Activated naive CD8-positive, alpha-beta T cell treated with anti-CD3 and anti-CD28 coated beads, Interleukin-2, amount 50 U/mL, for 16 hours (primary cell): ENCODE measurements at regions not wholly inside any gene's neighbourhood (a gene's known extent, or its start where the extent isn't known, plus 50 kb on each side); places are given as distances from the start of the nearest gene placed in this dataset.
"Not testable (repeated sequence)": the region's sequence is repeated elsewhere in the genome, so short reads cannot be mapped to it uniquely, and the experiment has no call there.

Source experiments
- DNase-seq: peaks from one replicate; pipeline ENCODE4 v3.0.0-alpha.2; 2020; ENCODE audit warnings: low read depth, low spot score

GRCh38 chr21:25155020-25155419 lies 452.3 kb downstream of the MRPL39 start:
- not testable (repeated sequence) for DNase-seq

- DNase-seq = no peak
Observed at GRCh38 chr21:25149022-25149421, 458.3 kb downstream of the MRPL39 start.

GRCh38 chr21:25139414-25139813 lies 467.9 kb downstream of the MRPL39 start:
- DNase-seq = no peak

- no peak for DNase-seq
Observed at GRCh38 chr21:25133939-25134338, 473.3 kb downstream of the MRPL39 start.

- DNase-seq = no peak
Observed at GRCh38 chr21:25127811-25128210, 479.5 kb downstream of the MRPL39 start.

- DNase-seq = no peak
Observed at GRCh38 chr21:25127007-25127406, 480.3 kb downstream of the MRPL39 start.

GRCh38 chr21:25126564-25126963 lies 480.7 kb downstream of the MRPL39 start:
- DNase-seq = no peak

GRCh38 chr21:25118648-25119047 lies 488.6 kb downstream of the MRPL39 start:
- DNase-seq = no peak

- DNase-seq = no peak
Observed at GRCh38 chr21:25115021-25115420, 492.3 kb downstream of the MRPL39 start.

- no peak for DNase-seq
Observed at GRCh38 chr21:25107708-25108107, 499.6 kb downstream of the MRPL39 start.

- DNase-seq = no peak
Observed at GRCh38 chr21:25103500-25104207, 503.6 kb downstream of the MRPL39 start.

GRCh38 chr21:25097648-25098047 lies 509.6 kb downstream of the MRPL39 start:
- DNase-seq = no peak

GRCh38 chr21:25094695-25095094 lies 512.6 kb downstream of the MRPL39 start:
- no peak for DNase-seq

- no peak for DNase-seq
Observed at GRCh38 chr21:25092441-25093011, 514.8 kb downstream of the MRPL39 start.

GRCh38 chr21:25081096-25081495 lies 526.2 kb downstream of the MRPL39 start:
- DNase-seq = no peak

- no peak for DNase-seq
Observed at GRCh38 chr21:25080661-25081060, 526.6 kb downstream of the MRPL39 start.

- DNase-seq = no peak
Observed at GRCh38 chr21:25080141-25080540, 527.1 kb downstream of the MRPL39 start.

- DNase-seq = no peak
Observed at GRCh38 chr21:25079053-25079452, 528.2 kb downstream of the MRPL39 start.

GRCh38 chr21:25062061-25062460 lies 545.2 kb downstream of the MRPL39 start:
- no peak for DNase-seq

GRCh38 chr21:25054689-25055088 lies 552.6 kb downstream of the MRPL39 start:
- DNase-seq = no peak

- no peak for DNase-seq
Observed at GRCh38 chr21:25039461-25040380, 567.6 kb downstream of the MRPL39 start.

GRCh38 chr21:25036775-25037174 lies 570.5 kb downstream of the MRPL39 start:
- DNase-seq = no peak
